GM19372 (cell line): ENCODE measurements at regions not wholly inside any gene's neighbourhood (a gene's known extent, or its start where the extent isn't known, plus 50 kb on each side); places are given as distances from the start of the nearest gene placed in this dataset.

ENCODE experiments used
- ATAC-seq: cut with Tn5 transposase; IDR thresholded peaks from one replicate; pipeline ENCODE4 v1.9.1; 2021; ENCODE audit warnings: mild to moderate bottlenecking, low read depth, moderate library complexity; ENCODE audit not compliant: unreplicated experiment

DNA sequence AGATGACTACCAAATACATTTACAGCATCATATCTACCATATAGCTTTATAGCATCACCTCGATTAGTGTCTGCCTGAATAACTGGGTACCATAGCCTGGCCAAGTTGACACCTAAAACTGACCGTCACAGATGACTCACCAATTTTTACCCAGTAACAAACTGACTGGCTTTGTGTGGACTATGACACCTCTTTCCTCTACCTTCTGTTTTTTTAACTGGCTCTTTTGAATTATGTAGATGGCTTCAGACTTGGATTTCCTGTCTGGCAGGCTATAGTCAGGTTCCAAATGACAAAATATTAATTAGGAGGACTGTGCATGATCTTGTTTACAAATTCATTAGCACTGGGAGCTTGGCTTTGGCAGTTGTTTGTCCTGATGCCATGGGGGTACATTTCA lies 360.3 kb downstream of the TGFB2 start:
- ATAC-seq = no peak

DNA sequence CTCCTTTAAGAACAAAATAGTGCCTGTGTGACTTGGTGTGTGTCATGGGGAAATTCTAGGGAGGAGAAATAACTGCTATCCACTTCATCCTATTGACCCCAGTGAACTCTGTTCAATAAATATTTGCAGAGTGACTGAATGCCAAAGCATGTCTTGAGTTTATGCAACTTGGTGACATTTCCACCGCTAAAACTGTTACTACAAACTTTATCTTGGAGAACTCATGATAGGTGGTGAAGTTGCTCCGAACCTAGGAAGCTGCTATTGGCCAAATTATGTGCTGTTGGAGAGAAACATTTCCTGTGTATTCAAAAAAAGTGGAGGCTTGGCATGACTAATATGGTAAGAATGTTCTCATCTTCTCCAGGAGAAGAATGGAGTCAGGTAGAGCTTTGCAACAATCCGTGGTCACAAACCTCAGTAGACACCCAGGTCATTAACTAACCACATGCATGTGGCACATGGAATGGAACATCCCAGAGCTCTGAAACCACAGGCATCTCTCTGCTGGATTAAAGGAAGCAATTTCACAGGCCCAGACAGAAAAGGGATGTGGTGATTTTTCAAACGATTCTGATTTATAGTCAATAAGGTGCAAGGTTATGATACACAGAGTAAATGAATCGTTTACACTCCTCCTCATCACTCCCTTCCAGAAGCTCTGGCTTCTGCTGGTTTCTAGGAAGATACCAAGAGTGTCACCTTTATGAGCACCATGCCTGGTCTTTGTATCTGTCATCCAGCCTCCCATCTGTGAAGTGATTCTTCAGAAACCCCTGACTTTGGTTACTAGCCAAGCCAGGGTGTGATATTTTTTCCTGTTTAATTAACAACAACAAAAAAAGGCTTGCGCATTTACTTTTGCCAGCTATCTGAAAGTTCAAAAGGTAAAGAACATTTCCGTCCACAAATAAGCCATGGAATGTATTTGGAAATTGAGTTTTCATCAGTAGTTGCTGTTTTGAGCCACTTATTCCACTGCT lies 361.1 kb downstream of the TGFB2 start:
- no peak for ATAC-seq

DNA sequence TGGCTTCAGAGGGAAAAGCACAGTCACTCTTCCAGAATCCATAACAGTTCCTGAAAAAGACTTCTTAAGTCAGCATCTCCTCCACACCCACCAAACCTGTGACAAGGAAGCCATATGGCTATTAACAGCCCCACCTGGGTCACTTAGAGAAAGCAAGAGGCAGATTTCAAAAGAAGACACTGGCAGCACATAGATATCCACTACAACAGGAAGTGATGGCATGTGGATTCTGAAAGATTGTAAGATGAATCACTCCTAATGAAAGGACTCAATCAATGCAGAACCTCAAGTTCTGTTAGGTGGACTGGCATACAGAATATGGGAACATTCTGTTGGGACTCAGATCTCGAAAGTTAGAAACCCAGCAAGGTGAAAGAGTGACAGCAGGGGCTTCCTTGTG lies 365.9 kb downstream of the TGFB2 start:
- ATAC-seq = no peak

DNA sequence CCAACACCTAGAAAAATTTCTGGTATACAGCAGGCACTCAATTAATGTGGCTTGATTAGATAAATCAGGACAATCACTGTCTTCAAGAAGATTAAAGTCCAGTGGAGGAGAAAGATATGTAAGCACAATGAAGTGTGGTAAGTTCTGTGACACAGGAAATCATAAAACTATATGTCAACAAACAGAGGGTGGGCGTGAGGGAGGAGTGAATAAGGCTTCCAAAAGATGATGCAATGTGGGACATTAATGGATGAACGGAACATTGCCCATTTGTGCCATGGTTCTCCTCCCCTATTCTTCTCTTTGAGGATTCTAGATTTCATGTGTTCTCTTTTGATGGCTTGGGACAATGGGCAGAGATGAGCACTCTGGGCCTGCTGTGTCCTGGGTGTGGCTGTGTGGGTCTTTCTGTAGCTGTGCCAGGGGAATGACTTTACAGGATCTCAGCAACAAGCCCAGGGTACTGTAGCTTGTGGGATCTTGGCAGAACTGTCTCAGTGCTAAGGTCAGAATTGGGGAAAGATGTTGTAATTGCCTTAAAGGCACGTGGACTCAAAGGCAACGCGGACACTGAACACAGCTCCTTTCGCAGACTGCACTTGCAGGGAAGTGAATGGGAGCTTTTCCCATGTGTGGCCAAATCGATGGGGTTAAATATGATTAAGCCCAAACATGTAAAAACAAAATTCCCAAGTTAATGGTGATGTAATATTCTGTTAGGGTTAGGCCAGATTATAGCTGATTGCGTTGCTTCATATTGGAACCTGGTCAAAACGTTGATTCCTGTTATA lies 366.9 kb downstream of the TGFB2 start:
- no peak for ATAC-seq

DNA sequence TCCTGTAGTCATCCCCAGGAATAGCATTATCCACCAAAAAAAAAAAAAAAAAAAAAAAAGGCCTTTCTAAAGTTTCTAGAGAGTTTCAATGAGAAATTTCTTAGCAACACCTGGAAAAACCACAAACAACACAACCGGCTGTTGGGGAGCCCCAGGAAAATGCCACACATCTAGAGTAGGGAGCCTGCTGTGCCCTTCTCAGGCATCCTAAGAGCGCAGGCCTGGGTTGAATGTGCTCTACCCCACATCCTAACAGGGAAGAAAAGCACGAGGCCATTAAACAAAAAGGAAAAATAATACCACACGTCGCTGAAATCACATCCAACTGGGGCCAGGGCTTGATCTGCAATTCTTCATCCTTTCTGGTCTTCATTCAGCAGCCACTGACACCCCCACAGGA lies 367.5 kb downstream of the TGFB2 start:
- no peak for ATAC-seq

DNA sequence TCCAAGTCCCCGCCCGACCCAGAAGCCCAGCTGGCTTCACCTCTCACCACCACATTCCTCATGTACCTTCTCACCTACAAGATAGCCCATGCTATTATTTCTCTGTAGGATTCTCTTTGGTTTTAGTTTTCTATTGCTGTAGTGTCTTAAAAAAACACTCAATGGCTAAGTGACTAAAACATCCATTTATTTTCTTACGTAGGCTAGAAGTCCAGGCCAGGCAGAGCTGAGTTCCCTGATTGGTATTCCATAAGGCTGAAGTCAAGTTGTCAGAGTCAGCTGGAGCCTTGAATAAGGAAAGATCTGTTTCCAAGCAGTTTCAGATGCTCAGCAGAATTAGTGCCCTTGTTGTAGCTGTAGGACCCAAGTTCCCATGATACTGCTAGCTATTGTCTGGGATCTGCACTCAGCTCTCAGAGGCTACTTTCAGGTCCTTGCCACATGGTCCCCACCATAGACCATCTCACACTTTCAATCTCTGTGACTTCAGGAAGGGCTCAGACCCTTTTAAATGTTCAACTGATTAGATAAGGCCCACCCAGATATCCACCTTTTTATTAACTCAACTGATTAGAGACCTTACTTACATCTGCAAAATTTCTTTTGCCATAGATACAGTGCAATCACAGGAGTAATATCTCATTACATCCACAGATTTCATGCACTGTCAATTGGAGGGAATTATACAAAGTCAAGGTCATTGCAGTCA lies 371.0 kb downstream of the TGFB2 start:
- no peak for ATAC-seq

DNA sequence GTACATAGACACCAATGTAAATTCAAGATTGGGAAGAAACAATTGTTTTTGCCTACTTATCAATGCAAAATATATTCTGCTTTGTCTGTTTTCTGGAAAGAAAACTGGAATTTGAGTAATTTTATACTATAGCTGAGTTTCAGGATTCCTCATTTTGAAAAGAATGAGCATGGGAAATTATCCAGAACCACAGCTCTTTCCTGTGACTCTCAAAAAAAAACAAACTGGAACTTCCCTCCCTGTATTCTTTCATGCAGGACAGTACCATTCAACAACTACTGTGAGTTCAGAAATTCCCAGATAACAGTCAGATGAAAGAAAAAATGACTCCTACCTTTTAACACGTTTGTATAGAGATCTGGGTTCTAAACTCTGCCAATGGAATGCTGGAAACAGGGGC lies 372.4 kb downstream of the TGFB2 start:
- ATAC-seq = no peak

DNA sequence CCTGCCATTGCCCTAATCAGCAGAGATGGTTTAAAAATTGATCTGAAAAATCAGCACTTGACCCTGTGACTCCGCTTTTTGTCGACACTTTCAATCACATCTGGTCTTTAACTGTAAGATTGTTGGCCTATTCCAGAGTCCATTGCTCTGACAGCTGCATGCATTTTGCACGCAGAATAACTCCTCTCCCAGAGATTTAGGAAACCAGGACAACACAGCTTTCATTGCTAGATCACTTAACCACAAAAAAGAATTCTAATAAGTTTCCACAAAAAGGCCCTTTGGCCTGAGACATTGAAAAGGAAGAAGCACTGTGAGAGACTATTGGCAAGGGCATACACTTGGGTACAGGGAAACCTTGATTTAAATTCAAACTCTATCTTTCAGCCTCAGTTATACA lies 373.1 kb downstream of the TGFB2 start:
- no peak for ATAC-seq

DNA sequence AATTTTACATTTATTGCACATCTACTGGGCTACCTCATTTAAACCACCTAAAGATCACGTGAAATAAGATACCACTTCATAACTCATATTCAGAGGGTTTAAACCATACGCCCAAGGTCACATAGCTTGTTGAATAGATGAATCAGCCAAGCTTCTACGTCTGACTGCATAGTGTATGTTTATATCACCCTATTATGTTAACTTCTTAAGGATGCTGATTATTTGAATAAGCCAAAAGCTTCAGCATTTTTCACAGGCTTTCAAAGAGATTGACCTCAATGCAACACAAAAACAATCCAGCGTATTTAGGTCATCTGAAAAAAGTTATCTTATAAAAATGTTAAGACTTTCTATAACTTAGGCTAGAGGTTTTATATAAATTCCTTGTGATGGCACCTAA lies 373.8 kb downstream of the TGFB2 start:
- ATAC-seq = no peak

DNA sequence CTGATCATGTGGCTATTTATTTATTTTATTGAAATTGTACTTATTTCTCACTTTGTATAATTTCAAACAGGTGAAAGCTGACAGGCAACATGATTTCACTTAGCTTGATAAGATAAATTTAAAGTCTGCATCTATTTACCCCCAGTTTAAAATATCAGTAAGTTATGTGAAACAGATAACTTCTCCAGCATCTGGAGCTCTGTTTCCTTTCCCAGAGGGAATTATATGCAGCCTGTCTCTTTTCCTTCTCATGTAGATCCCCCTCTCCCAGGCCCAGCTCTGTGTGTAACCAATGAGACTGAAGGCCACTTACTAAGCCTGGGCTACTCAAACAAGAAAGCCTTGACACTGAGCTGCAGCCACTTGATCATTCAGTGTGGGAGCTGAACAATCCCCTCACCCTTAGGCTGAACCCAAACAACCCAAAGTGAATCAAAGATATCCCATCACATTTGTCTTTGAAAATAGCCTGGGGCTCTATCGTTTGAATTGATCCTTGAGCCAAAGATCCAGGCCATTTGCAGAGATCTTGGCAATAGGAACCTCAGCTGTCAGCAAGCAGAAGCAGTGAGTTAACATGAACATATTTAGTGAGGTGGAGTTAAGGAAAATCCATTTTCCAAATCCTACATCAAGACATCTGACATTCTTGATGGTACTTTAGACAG lies 383.9 kb downstream of the TGFB2 start:
- no peak for ATAC-seq

DNA sequence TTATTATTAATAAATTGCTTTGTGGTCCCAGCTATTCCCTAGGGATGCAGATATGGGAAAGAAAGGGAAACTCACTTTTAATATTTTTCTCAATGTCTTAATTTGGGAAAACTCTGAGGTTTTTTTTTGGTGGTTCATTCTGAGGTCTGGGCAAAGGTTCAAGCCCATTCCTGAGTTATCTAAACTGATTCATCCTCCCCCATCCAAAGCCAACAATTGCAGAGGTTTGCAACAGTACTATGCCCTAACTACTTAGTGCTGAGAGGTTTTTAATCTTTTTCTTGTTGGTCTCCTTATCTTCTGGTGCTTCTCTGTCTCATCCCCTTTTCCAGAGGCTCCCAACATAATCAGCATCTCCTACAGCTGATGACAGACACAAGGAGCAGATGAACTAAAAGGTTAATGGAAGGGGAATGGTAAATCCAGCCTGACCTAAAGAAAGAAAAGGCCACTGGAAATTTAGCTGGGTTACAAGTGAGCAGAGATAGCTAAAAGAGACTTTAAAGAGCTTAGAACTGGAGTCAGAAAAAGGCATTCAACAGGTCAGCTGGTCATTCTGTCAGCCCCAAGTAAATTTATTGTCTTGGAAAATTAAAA lies 390.4 kb downstream of the TGFB2 start:
- no peak for ATAC-seq

DNA sequence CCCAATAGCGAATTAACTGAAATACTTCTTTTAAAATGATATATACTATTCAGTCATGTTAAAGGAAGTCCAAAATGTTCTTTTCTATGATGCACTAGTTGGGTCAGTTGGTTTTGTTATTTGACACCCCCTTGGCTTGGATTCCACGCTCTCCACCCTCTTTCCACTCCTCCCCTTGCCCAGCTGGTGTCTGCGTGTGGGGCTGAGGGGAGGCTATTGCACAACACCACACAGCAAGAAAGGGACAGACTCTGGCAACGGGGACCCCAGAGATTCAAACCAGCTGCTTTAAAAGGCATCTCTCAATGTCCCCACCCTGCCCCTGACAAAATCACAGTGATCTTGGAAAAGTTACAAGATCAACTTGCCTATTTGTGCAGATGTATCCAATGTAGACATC lies 394.3 kb downstream of the TGFB2 start:
- no peak for ATAC-seq

DNA sequence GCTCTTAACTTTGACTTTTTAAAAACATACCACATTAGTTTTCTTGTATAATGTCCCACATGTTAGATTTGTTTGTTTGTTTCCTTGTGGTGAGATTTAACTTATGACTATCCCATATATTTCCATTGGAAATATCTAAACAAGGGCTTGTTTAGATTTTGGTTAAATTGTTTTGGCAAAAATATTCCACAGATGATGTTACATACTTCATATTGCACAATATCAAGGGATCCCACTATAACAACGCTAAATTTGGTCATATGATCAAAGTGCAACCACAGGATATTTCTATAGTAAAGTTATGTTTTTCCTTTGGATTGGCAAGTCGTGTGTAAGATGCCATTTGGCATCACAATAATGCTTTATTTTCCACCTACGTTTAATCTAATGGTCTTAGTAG lies 396.7 kb downstream of the TGFB2 start:
- ATAC-seq = no peak

DNA sequence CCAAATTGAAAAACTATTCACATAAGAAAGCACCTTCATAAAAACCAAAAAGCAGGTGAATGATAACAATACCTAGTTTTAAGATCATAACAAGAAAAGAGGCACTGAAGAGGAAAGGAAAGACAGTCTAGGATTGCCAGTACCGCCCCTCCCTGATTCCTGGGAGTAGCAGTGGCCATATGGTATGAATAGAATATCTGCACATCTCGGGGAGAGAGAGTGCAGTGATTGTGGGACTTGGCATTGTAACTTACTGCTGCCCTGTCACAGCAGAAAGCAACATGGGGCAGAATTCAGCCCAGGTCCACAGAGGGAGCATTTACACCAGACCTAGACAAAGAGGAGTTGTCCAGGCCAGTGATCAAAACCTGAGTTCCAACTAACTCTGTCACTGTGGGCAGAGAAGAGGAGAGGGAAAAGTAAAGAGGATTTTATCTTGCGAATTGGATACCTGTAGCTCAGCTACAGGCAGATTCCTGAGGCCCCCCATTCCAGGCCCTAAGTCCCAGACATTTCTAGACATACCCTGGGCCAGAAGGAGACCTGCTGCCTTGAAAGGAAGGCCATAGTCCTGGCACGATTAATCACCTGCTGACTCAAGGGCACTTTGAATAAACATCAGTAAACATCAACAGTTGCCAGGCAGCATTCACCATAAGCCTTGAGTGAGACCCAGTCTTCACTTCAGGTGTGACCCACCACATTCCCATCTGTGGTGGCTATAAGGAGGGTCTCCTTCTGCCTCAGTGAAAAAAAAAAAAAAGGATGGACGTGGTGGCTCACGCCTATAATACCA lies 397.5 kb downstream of the TGFB2 start:
- ATAC-seq = no peak

DNA sequence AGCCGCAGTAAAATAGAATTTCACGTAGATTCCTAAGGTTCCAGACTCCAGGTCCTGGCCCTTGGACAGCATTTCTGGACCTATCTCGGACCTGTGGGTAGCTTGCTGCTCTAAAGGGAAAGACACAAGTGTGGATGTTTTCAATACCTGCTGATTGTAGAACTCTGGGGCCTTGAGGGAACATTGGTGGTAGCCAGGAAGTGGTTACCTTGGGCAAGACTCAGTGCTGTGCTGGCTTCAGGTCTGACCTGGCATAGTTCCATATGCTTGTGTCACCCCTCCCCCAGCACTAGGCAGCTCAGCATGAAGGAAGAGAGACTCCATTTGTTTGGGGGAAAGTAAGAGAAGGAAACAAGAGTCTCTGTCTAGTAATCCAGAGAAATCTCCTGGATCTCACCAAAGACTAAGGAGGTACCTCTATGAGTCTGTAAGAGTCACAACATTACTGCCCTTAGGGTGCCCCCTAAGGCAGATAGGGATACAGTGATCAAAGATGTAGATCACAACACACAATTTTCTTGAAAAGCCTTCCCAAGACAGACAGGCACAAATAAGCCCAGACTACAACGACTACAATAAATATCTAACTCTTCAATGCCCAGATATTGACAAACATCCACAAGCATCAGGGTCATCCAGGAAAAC lies 398.8 kb downstream of the TGFB2 start:
- no peak for ATAC-seq

DNA sequence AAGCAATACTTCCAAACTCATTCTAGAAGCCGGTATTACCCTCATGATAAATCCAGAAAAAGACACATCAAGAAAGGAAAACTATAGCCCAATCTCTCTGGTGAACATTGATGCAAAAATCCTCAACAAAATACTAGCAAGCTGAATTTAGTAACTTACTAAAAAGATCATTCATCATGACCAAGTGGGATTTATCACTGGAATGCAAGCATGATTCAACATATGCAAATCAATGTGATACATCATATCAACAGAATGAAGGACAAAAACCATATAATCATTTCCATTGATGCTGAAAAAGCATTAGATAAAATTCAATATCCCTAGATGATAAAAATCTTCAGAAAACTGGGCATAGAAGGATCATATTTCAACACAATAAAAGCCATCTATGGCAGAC lies 402.9 kb downstream of the TGFB2 start:
- ATAC-seq = no peak

DNA sequence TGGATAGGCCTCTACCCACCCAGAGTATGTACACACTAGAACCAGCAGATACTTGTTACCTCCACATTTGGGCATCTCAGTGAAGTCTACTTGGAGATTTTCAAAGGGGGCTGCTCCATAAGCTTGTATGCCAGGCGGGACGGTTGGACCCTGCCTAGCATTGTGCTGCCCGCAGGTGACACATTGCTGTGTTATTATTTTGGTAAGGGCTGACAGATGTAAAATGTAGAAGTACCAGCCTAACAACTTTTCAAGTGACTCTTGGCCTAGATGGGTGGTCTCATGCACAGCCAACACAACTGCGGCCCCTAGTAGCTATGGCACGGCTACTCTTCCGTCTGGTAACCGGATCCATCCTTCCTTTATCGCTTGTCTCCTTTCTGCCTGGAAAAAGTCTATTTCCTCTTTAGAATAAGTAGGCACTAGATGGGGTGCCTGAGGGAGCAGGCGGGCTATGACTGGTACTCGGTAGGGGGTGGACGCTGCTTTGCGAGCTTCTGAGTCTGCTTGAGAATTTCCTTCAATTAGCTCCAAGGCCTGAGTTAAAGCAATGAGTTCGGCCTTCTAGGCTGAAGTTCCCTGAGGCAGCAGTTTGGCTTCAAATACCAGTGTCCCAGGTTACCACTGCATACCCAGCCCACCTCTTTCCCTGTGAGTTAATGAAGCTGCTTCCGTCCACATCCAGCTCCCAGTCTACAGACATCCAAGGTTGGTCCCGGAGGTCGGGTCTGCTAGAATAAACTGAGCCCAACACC lies 405.3 kb downstream of the TGFB2 start:
- ATAC-seq = no peak
